BJ (cell line): ENCODE measurements at regions not wholly inside any gene's neighbourhood (a gene's known extent, or its start where the extent isn't known, plus 50 kb on each side); places are given as distances from the start of the nearest gene placed in this dataset.

ENCODE experiments used
- CTCF ChIA-PET: fragments of 350-600 bp; formaldehyde crosslinking; extraction: SDS; loops from one replicate; lab custom pipeline; 2021; ENCODE audit warnings: antibody characterized with exemption, inconsistent platforms; lab: Yijun Ruan, JAX
- POLR2A ChIA-PET: fragments of 300-600 bp; sonication (Branson Sonifier 250); formaldehyde crosslinking; extraction: SDS; loops from one replicate; lab custom pipeline; 2021; ENCODE audit warnings: antibody characterized with exemption; lab: Charles Lee
- DNase-seq: peaks from one replicate; pipeline ENCODE4 v3.0.0-alpha.2; 2011; ENCODE audit warnings: low read depth
- H3K27me3 ChIP-seq: 2 replicates; pipeline ENCODE4 v1.6.0; 2011; ENCODE audit warnings: low read length; ENCODE audit not compliant: control insufficient read depth, insufficient read depth
- H3K36me3 ChIP-seq: 2 replicates; pipeline ENCODE4 v1.5.1; 2011; ENCODE audit warnings: low read length; ENCODE audit not compliant: control insufficient read depth, insufficient read depth
- H3K4me3 ChIP-seq: 2 replicates; pipeline ENCODE4 v1.5.1; 2011; ENCODE audit warnings: low read depth, mild to moderate bottlenecking, control low read depth, low read length
- CTCF ChIP-seq: IDR thresholded peaks from 2 replicates; pipeline ENCODE4 v1.5.1; 2011; ENCODE audit warnings: low read depth, mild to moderate bottlenecking, control low read depth, inconsistent platforms, low read length, moderate library complexity; ENCODE audit not compliant: insufficient read depth

GRCh38 chr9:89793551-89793950, 188.7 kb downstream of the GADD45G start:
- Histone ChIP-seq H3K4me3 (no peak overlapping the region), H3K27me3 (no peaks in the 10 kb centered on the region), H3K36me3 (no peaks in the 10 kb centered on the region)
- no peak for DNase-seq
- no peak for TF ChIP-seq CTCF
- ChIA-PET POLR2A (no interaction called here), CTCF (no interaction called here)

- no peaks in the 10 kb centered on the region for H3K27me3 ChIP-seq
- ChIA-PET POLR2A (no interaction called here), CTCF (no interaction called here)
- no peak for DNase-seq
- H3K4me3 ChIP-seq: no peak overlapping the region
- no peaks in the 10 kb centered on the region for H3K36me3 ChIP-seq
- TF ChIP-seq CTCF: no peak
Observed at GRCh38 chr9:89794918-89795317, 190.1 kb downstream of the GADD45G start.

- ChIA-PET CTCF (no interaction called here), POLR2A (no interaction called here)
- Histone ChIP-seq H3K27me3 (no peaks in the 10 kb centered on the region), H3K4me3 (no peak overlapping the region), H3K36me3 (no peaks in the 10 kb centered on the region)
- TF ChIP-seq CTCF: no peak
- no peak for DNase-seq
Observed at GRCh38 chr9:89795538-89796195, 190.9 kb downstream of the GADD45G start.

- no peaks in the 10 kb centered on the region for H3K36me3 ChIP-seq
- no peak for DNase-seq
- H3K4me3 ChIP-seq: no peak overlapping the region
- TF ChIP-seq CTCF: no peak
- ChIA-PET CTCF (no interaction called here), POLR2A (no interaction called here)
- no peaks in the 10 kb centered on the region for H3K27me3 ChIP-seq
Observed at GRCh38 chr9:89796606-89797005, 191.8 kb downstream of the GADD45G start.

- POLR2A ChIA-PET: no interaction called here
- TF ChIP-seq CTCF: no peak
- DNase-seq: no peak
- Histone ChIP-seq H3K4me3 (no peak overlapping the region), H3K27me3 (no peaks in the 10 kb centered on the region), H3K36me3 (no peaks in the 10 kb centered on the region)
- CTCF ChIA-PET: no interaction called here
Observed at GRCh38 chr9:89797255-89797654, 192.4 kb downstream of the GADD45G start.
